ENCODE measurements at regions not wholly inside any gene's neighbourhood (a gene's known extent, or its start where the extent isn't known, plus 50 kb on each side); places are given as distances from the start of the nearest gene placed in this dataset.

DNA sequence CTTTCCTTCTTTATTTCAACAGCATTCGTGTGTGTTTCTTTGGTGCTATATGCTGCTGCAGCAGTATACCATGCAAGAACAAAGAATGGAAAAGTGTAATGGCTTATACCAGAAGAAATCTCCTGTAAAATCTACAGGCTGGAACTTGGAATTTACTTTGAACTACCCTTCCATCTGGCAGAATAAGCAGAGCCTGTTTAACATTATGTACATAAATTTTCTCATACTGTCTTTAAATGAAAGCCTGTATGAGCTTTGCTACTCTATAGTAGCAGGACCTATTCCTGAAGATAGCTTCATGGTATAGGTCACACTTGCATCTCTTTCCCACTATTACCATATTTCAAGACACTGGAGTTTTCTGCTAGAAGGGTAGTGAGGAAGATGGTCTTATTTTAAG lies 522.1 kb upstream of the GHITM start:
- TF ChIP-seq POLR2AphosphoS5 (IDR thresholded peaks at IDR 0.05) (no peak), EP300 (IDR thresholded peaks at IDR 0.05) (no peak), POLR2A (IDR thresholded peaks at IDR 0.05) (no peak)
